ENCODE measurements at regions not wholly inside any gene's neighbourhood (a gene's known extent, or its start where the extent isn't known, plus 50 kb on each side); places are given as distances from the start of the nearest gene placed in this dataset.
"Not testable (repeated sequence)": the region's sequence is repeated elsewhere in the genome, so short reads cannot be mapped to it uniquely, and the experiment has no call there.

DNA sequence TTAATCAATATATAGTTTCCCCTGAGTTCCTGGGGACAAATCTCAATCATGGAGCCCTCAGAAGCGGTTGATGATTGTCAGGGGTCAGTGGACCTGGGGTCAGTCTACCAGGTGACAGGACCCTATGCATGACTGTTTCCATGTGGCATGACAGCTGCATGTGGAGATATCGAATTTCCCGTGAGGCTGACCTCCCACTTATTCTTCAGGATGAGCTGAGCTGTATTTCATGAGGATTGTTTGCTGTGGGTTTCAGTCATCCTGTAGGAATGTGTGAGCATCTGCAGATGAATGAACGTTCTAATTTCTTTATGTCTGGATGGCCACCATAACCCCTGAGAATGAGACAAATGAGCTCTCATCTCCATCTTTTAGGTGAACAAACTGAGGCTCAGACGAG is 93.0 kb upstream of the HES1 start:
- Mint-ChIP-seq H3K36me3 (no peaks in the 10 kb centered on the region), H3K27ac (no peak overlapping the region), H3K9me3 (no peaks in the 10 kb centered on the region), H3K4me3 (no peak overlapping the region), H3K4me1 (peaks cover 15 to 28% (median 23%) of the 10 kb centered on the region in 3 donors), H3K27me3 (peaks cover 3% of the 10 kb centered on the region)

- Mint-ChIP-seq H3K36me3 (no peaks in the 10 kb centered on the region), H3K9me3 (no peaks in the 10 kb centered on the region), H3K27ac (peak overlapping the region in 1 of 3 donors; percentile 41), H3K4me1 (peaks cover 15 to 34% (median 24%) of the 10 kb centered on the region in 3 donors), H3K4me3 (no peak overlapping the region), H3K27me3 (peaks cover 3% of the 10 kb centered on the region)
These were observed 92.4 kb upstream of the HES1 start for GRCh38 chr3:194043516-194043915.

DNA sequence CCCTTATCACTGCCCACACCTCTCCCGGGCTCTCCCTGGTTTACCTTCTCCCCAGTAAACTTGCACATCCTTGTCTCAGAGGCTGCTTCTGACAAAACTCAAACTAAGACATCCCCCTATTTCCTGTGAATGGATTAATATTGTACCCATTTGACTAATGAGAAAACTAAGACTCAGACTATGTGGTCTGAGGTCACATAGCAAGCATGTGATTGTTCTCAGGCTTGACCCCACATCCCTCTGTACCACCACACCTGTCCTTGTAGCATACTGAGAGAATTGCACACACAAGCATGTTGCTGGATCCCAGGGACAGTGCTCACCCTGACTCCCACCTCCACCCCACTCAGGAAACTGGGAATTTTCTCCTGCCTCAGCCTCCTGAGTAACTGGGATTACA is 90.7 kb upstream of the HES1 start:
- no peak overlapping the region for H3K4me3 Mint-ChIP-seq
- no peak overlapping the region for H3K27ac Mint-ChIP-seq

GRCh38 chr3:194045919-194046318 is 90.0 kb upstream of the HES1 start:
- peaks cover 15 to 35% (median 22%) of the 10 kb centered on the region in 3 donors for H3K4me1 Mint-ChIP-seq
- no peak overlapping the region for H3K4me3 Mint-ChIP-seq
- H3K27me3 Mint-ChIP-seq, result no peaks in the 10 kb centered on the region
- peaks cover 1 to 9% (median 2%) of the 10 kb centered on the region in 3 donors for H3K9me3 Mint-ChIP-seq
- peak overlapping the region in 1 of 3 donors; percentile 67 for H3K27ac Mint-ChIP-seq
- no peaks in the 10 kb centered on the region for H3K36me3 Mint-ChIP-seq

More for the DNA sequence above, 90.7 kb upstream of the HES1 start:
- H3K9me3 Mint-ChIP-seq, result peaks cover 0 to 3% (median 0%) of the 10 kb centered on the region in 3 donors
- H3K4me1 Mint-ChIP-seq, result peaks cover 15 to 35% (median 24%) of the 10 kb centered on the region in 3 donors
- H3K36me3 Mint-ChIP-seq, result no peaks in the 10 kb centered on the region
- peaks cover 3% of the 10 kb centered on the region for H3K27me3 Mint-ChIP-seq

DNA sequence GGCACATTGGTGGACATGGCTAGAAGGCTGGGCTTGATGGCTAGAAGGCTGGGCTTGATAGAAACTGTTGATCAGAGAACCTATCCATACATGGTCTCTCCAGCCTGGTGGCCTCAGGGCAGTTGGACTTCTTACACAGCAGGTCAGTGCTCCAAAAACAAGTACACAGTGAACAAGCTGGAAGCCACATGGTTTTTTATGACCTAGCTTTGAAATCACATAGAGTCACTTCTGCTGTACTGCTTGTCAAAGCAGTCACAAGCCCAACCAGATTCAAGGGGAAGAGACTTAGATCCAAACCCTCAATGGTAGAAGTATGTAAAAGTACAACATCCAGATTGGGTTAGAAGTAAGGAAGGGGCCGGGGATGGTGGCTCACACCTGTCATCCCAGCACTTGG is 89.4 kb upstream of the HES1 start:
- Mint-ChIP-seq H3K4me1 (peaks cover 17 to 37% (median 22%) of the 10 kb centered on the region in 3 donors), H3K4me3 (no peak overlapping the region), H3K27ac (peak overlapping the region in 1 of 3 donors; percentile 67), H3K27me3 (no peaks in the 10 kb centered on the region), H3K36me3 (no peaks in the 10 kb centered on the region), H3K9me3 (peaks cover 1 to 9% (median 7%) of the 10 kb centered on the region in 3 donors)

- Mint-ChIP-seq H3K36me3 (no peaks in the 10 kb centered on the region), H3K4me3 (peak overlapping the region in 2 of 4 donors; percentile 63 to 83), H3K27me3 (no peaks in the 10 kb centered on the region), H3K4me1 (peaks cover 23 to 42% (median 25%) of the 10 kb centered on the region in 3 donors), H3K27ac (peak overlapping the region in 2 of 3 donors; percentile 42 to 67), H3K9me3 (peaks cover 1 to 14% (median 7%) of the 10 kb centered on the region in 3 donors)
These were observed 88.8 kb upstream of the HES1 start for GRCh38 chr3:194046995-194047645.

- no peak overlapping the region for H3K27ac Mint-ChIP-seq
- no peaks in the 10 kb centered on the region for H3K27me3 Mint-ChIP-seq
- no peak overlapping the region for H3K4me3 Mint-ChIP-seq
- no peaks in the 10 kb centered on the region for H3K36me3 Mint-ChIP-seq
- H3K4me1 Mint-ChIP-seq, result peaks cover 24 to 41% (median 27%) of the 10 kb centered on the region in 3 donors
- H3K9me3 Mint-ChIP-seq, result peaks cover 1 to 14% (median 7%) of the 10 kb centered on the region in 3 donors
These were observed 86.6 kb upstream of the HES1 start for GRCh38 chr3:194049394-194049793.

DNA sequence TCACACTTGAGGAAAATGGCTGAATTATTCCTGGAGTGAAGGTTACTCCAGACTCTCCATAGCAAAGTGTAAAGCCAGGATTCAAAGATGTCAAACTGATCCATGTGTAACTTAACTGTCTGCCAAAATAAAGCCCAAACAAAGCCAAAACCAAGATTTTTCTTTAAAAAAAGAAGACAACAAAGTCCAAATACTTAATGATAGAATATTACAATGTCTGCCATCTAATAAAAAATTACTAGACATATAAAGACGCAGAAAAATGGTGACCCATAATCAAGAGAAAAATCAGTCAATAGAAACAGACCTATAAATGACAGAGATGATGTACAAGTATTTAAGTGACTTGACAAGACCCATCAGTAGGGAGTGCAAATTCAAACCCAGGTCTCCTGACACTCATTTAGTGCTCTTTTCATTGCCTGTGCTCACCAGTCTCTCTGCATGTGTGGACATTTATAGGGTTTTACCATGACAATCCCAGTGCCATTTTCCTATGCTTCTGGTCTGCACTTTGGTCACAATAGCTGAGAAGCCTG is 85.1 kb upstream of the HES1 start:
- peaks cover 1 to 14% (median 7%) of the 10 kb centered on the region in 3 donors for H3K9me3 Mint-ChIP-seq
- peaks cover 23 to 38% (median 24%) of the 10 kb centered on the region in 3 donors for H3K4me1 Mint-ChIP-seq
- H3K27ac Mint-ChIP-seq, result no peak overlapping the region
- no peaks in the 10 kb centered on the region for H3K27me3 Mint-ChIP-seq
- H3K4me3 Mint-ChIP-seq, result no peak overlapping the region
- H3K36me3 Mint-ChIP-seq, result no peaks in the 10 kb centered on the region

DNA sequence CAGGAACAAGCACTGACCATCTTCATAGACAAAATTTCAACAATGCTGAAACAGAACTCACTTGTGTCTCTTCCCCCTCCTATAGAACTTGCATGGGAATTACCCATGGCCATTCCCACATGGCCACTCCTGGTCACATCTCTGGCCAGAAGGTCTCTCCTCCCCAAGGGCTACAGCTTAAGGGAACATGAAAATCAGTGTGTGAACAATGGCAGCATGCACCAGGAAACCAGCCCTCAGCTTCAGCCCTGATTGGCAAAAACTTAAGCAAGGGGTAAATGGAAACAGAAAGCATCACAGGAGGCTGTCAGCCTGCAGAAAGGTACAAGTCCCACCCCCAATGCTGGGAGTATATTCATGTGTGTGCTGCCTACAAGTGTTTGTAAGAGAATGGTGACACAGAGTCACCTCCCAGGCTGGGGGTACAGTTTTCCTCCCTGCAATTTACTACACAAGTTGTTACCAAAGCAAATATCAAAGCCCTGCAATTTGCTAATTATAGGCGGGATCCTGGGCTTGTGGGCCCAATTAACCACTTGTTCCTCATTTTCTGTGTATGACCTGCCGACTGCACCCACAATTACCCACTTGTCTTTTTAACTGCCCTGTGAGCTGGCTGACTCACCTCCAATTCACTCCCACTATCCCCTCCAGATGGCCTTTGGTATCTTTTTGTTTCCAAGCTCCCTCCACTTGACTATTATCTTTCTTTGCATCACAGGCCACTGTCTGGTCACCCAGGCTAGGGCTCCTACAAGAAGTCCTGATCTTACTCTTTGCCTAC is 84.4 kb upstream of the HES1 start:
- Mint-ChIP-seq H3K4me1 (peaks cover 21 to 41% (median 24%) of the 10 kb centered on the region in 3 donors), H3K36me3 (no peaks in the 10 kb centered on the region), H3K9me3 (peaks cover 1 to 14% (median 7%) of the 10 kb centered on the region in 3 donors), H3K27me3 (peaks cover 4% of the 10 kb centered on the region), H3K4me3 (no peak overlapping the region), H3K27ac (no peak overlapping the region)

DNA sequence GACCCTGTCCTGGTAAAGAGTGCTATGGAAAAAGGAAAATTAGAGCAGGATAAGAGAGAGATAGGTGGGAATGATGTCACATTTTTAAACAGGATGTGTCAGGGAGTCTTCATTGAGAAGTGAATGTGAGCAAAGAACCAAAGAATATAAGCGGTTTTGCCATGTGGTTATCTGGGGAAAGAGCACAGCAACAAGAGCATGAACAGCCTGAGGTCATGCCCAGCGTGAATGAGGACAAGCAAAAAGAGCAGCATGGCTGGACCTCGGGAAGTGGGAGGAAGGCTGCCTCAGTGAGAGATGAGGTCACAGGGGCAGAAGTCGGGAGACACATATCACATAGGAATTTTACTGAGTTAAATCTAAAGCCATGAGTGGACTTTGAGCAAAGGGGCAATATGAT is 82.8 kb upstream of the HES1 start:
- Mint-ChIP-seq H3K27ac (no peak overlapping the region), H3K27me3 (peaks cover 7% of the 10 kb centered on the region), H3K9me3 (peaks cover 1 to 14% (median 7%) of the 10 kb centered on the region in 3 donors), H3K4me1 (peaks cover 15 to 36% (median 17%) of the 10 kb centered on the region in 3 donors), H3K4me3 (no peak overlapping the region), H3K36me3 (no peaks in the 10 kb centered on the region)

DNA sequence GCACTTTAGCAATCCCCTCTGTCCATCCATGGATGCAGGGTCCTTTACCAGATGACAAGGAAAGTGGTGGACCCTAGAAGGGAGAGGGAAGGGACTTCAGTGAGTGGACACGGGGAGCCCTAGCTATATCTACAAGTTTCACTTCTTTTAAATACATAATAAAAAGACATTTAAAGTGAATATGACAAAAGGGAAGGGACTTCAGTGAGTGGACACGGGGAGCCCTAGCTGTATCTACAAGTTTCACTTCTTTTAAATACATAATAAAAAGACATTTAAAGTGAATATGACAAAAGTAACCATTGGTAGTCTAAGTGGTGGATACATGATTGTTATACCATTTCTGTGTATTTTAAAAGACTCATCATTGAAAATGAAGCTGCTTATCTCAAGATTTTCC is 81.9 kb upstream of the HES1 start:
- Mint-ChIP-seq H3K36me3 (no peaks in the 10 kb centered on the region), H3K4me3 (no peak overlapping the region), H3K27me3 (peaks cover 7% of the 10 kb centered on the region), H3K4me1 (peaks cover 13 to 27% (median 17%) of the 10 kb centered on the region in 3 donors), H3K27ac (no peak overlapping the region), H3K9me3 (peaks cover 1 to 14% (median 7%) of the 10 kb centered on the region in 3 donors)

GRCh38 chr3:194054540-194054939 is 81.4 kb upstream of the HES1 start:
- Mint-ChIP-seq H3K36me3 (no peaks in the 10 kb centered on the region), H3K4me3 (no peak overlapping the region), H3K27me3 (peaks cover 7% of the 10 kb centered on the region), H3K4me1 (peaks cover 13 to 23% (median 17%) of the 10 kb centered on the region in 3 donors), H3K27ac (no peak overlapping the region), H3K9me3 (peaks cover 1 to 14% (median 7%) of the 10 kb centered on the region in 3 donors)

DNA sequence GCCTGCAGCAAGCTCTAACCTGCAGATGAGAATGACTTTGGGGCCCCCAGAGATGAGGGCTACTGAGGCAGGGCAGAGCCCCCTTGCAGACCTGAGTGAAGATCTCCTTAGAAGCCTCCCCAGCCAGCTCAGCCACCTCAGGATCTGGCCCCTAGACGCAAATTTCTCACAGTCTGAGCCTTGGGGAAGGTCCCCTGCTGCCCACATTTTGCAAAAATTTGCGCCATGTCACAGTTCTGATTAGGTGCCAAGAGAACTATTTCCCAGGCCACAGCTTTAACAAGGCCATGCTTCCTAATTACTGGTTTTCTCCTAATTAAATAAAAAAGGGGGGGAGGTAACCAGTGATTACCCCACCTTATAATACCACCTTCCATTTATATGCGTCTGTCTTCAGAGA is 81.0 kb upstream of the HES1 start:
- Mint-ChIP-seq H3K9me3 (peaks cover 1 to 14% (median 7%) of the 10 kb centered on the region in 3 donors), H3K27me3 (peaks cover 7% of the 10 kb centered on the region), H3K4me1 (peaks cover 13 to 23% (median 17%) of the 10 kb centered on the region in 3 donors), H3K36me3 (no peaks in the 10 kb centered on the region), H3K27ac (no peak overlapping the region), H3K4me3 (no peak overlapping the region)

GRCh38 chr3:194056323-194056722 is 79.6 kb upstream of the HES1 start:
- Mint-ChIP-seq H3K4me3 (peak overlapping the region in 3 of 4 donors; percentile 61 to 83 (median 73)), H3K4me1 (peaks cover 13 to 23% (median 17%) of the 10 kb centered on the region in 3 donors)
- not testable (repeated sequence) for H3K36me3 Mint-ChIP-seq, H3K9me3 Mint-ChIP-seq, H3K27me3 Mint-ChIP-seq, H3K27ac Mint-ChIP-seq

All from IgD-negative memory B cell (primary cell).